ENCODE measurements at regions not wholly inside any gene's neighbourhood (a gene's known extent, or its start where the extent isn't known, plus 50 kb on each side); places are given as distances from the start of the nearest gene placed in this dataset.
"Not testable (repeated sequence)": the region's sequence is repeated elsewhere in the genome, so short reads cannot be mapped to it uniquely, and the experiment has no call there.

GRCh38 chr3:176302271-176302670, 895.0 kb downstream of the TBL1XR1 start:
- DNase-seq = no peak

- DNase-seq = no peak
These were observed 901.1 kb downstream of the TBL1XR1 start for GRCh38 chr3:176296066-176296597.

GRCh38 chr3:176293276-176293675, 904.0 kb downstream of the TBL1XR1 start:
- no peak for DNase-seq

GRCh38 chr3:176286476-176287085, 910.7 kb downstream of the TBL1XR1 start:
- DNase-seq = no peak

GRCh38 chr3:176275538-176275937, 921.7 kb downstream of the TBL1XR1 start:
- DNase-seq = no peak

GRCh38 chr3:176275113-176275512, 922.2 kb downstream of the TBL1XR1 start:
- no peak for DNase-seq

GRCh38 chr3:176274161-176274560, 923.1 kb downstream of the TBL1XR1 start:
- peak; percentile 18 for DNase-seq

- no peak for DNase-seq
These were observed 935.2 kb downstream of the TBL1XR1 start for GRCh38 chr3:176262071-176262470.

GRCh38 chr3:176247191-176247590, 950.1 kb downstream of the TBL1XR1 start:
- DNase-seq = peak; percentile 49

- no peak for DNase-seq
These were observed 977.3 kb downstream of the TBL1XR1 start for GRCh38 chr3:176219970-176220369.

GRCh38 chr3:176214758-176215157, 982.5 kb downstream of the TBL1XR1 start:
- no peak for DNase-seq

- not testable (repeated sequence) for DNase-seq
These were observed 984.0 kb downstream of the TBL1XR1 start for GRCh38 chr3:176213314-176213713.

GRCh38 chr3:176208915-176209314, 988.4 kb downstream of the TBL1XR1 start:
- no peak for DNase-seq

GRCh38 chr3:176208283-176208682, 989.0 kb downstream of the TBL1XR1 start:
- no peak for DNase-seq

- no peak for DNase-seq
These were observed 990.5 kb downstream of the TBL1XR1 start for GRCh38 chr3:176206809-176207208.

GRCh38 chr3:176202652-176203051, 994.6 kb downstream of the TBL1XR1 start:
- DNase-seq = no peak

- DNase-seq = no peak
These were observed 1004.1 kb downstream of the TBL1XR1 start for GRCh38 chr3:176193032-176193730.

GRCh38 chr3:176190755-176191154, 1006.5 kb downstream of the TBL1XR1 start:
- peak; percentile 97 for DNase-seq

GRCh38 chr3:176183181-176183580, 1014.1 kb downstream of the TBL1XR1 start:
- DNase-seq = no peak

- no peak for DNase-seq
These were observed 1023.2 kb downstream of the TBL1XR1 start for GRCh38 chr3:176174060-176174459.

GRCh38 chr3:176172492-176172891, 1024.8 kb downstream of the TBL1XR1 start:
- no peak for DNase-seq

- DNase-seq = peak; percentile 43
These were observed 1030.0 kb downstream of the TBL1XR1 start for GRCh38 chr3:176167272-176167671.

- no peak for DNase-seq
These were observed 1036.3 kb downstream of the TBL1XR1 start for GRCh38 chr3:176160997-176161396.

GRCh38 chr3:176159796-176160195, 1037.5 kb downstream of the TBL1XR1 start:
- DNase-seq = no peak
